Glutamatergic neuron (in vitro differentiated cells): ENCODE measurements at regions not wholly inside any gene's neighbourhood (a gene's known extent, or its start where the extent isn't known, plus 50 kb on each side); places are given as distances from the start of the nearest gene placed in this dataset.

Experiments used
- DNase-seq: peaks from one replicate; pipeline ENCODE4 v3.0.0; 2022
- H3K27ac Mint-ChIP-seq: one replicate; pipeline ENCODE4 v1.8.0; 2020; ENCODE audit warnings: mild to moderate bottlenecking, mixed read lengths, inconsistent platforms; ENCODE audit not compliant: unreplicated experiment
- H3K27me3 Mint-ChIP-seq: one replicate; pipeline ENCODE4 v1.8.0; 2020; ENCODE audit warnings: mild to moderate bottlenecking, moderate library complexity, mixed read lengths, inconsistent platforms; ENCODE audit not compliant: unreplicated experiment
- H3K36me3 Mint-ChIP-seq: one replicate; pipeline ENCODE4 v1.8.0; 2020; ENCODE audit warnings: mild to moderate bottlenecking, mixed read lengths, inconsistent platforms; ENCODE audit not compliant: unreplicated experiment
- H3K4me1 Mint-ChIP-seq: one replicate; pipeline ENCODE4 v1.8.0; 2020; ENCODE audit warnings: mild to moderate bottlenecking, low read depth, mixed read lengths, inconsistent platforms; ENCODE audit not compliant: unreplicated experiment
- H3K4me3 Mint-ChIP-seq: one replicate; pipeline ENCODE4 v1.8.0; 2020; ENCODE audit warnings: mild to moderate bottlenecking, mixed read lengths, inconsistent platforms; ENCODE audit not compliant: unreplicated experiment
- H3K9me3 Mint-ChIP-seq: one replicate; pipeline ENCODE4 v1.8.0; 2020; ENCODE audit warnings: mild to moderate bottlenecking, moderate library complexity, mixed read lengths, inconsistent platforms; ENCODE audit not compliant: unreplicated experiment
- CTCF ChIP-seq: fragments of 200-600 bp; sonication (generic); IDR thresholded peaks from one replicate; pipeline ENCODE4 v1.5.0; 2021; ENCODE audit not compliant: partially characterized antibody, unreplicated experiment

GRCh38 chr11:109048098-109048497 lies 373.9 kb upstream of the C11orf87 start:
- Mint-ChIP-seq H3K36me3 (no peaks in the 10 kb centered on the region), H3K27ac (no peak overlapping the region), H3K27me3 (peaks cover 3% of the 10 kb centered on the region), H3K4me3 (no peak overlapping the region), H3K4me1 (no peaks in the 10 kb centered on the region), H3K9me3 (peaks cover 1% of the 10 kb centered on the region)
- TF ChIP-seq CTCF = no peak
- no peak for DNase-seq

- Mint-ChIP-seq H3K4me3 (no peak overlapping the region), H3K27ac (no peak overlapping the region), H3K27me3 (peaks cover 3% of the 10 kb centered on the region), H3K4me1 (no peaks in the 10 kb centered on the region), H3K36me3 (no peaks in the 10 kb centered on the region), H3K9me3 (peaks cover 1% of the 10 kb centered on the region)
- no peak for TF ChIP-seq CTCF
- no peak for DNase-seq
Observed at GRCh38 chr11:109051200-109051599, 370.8 kb upstream of the C11orf87 start.

GRCh38 chr11:109059402-109059801 lies 362.6 kb upstream of the C11orf87 start:
- Mint-ChIP-seq H3K36me3 (no peaks in the 10 kb centered on the region), H3K4me3 (no peak overlapping the region), H3K27ac (no peak overlapping the region), H3K9me3 (no peaks in the 10 kb centered on the region), H3K27me3 (no peaks in the 10 kb centered on the region), H3K4me1 (no peaks in the 10 kb centered on the region)
- no peak for DNase-seq
- no peak for TF ChIP-seq CTCF

GRCh38 chr11:109061394-109061793 lies 360.6 kb upstream of the C11orf87 start:
- TF ChIP-seq CTCF = no peak
- Mint-ChIP-seq H3K9me3 (no peaks in the 10 kb centered on the region), H3K27ac (no peak overlapping the region), H3K36me3 (no peaks in the 10 kb centered on the region), H3K4me3 (no peak overlapping the region), H3K27me3 (no peaks in the 10 kb centered on the region), H3K4me1 (no peaks in the 10 kb centered on the region)
- no peak for DNase-seq

GRCh38 chr11:109062445-109062844 lies 359.5 kb upstream of the C11orf87 start:
- no peak for TF ChIP-seq CTCF
- H3K27me3 Mint-ChIP-seq = no peaks in the 10 kb centered on the region
- DNase-seq = no peak
- no peak overlapping the region for H3K27ac Mint-ChIP-seq
- no peaks in the 10 kb centered on the region for H3K4me1 Mint-ChIP-seq
- H3K36me3 Mint-ChIP-seq = no peaks in the 10 kb centered on the region
- H3K9me3 Mint-ChIP-seq = no peaks in the 10 kb centered on the region
- H3K4me3 Mint-ChIP-seq = no peak overlapping the region
